ENCODE measurements at regions not wholly inside any gene's neighbourhood (a gene's known extent, or its start where the extent isn't known, plus 50 kb on each side); places are given as distances from the start of the nearest gene placed in this dataset.

- no peak for FAIRE-seq
- no peak for TF ChIP-seq RNF2 (IDR thresholded peaks at IDR 0.05; ENCODE audit: borderline replicate concordance, low read depth, low read length, missing control alignments, poor library complexity, severe bottlenecking)
- no peak for TF ChIP-seq CHD2 (IDR thresholded peaks at IDR 0.05; ENCODE audit: low read length)
- TF ChIP-seq POLR2A (IDR thresholded peaks at IDR 0.05; ENCODE audit: control extremely low read depth in 1 of 2, low read depth in 2 of 2, low read length in 2 of 2): no peak
- TF ChIP-seq POLR2AphosphoS5 (IDR thresholded peaks at IDR 0.05; ENCODE audit: low read depth, low read length): no peak
- TF ChIP-seq HDAC2 (IDR thresholded peaks at IDR 0.05; ENCODE audit: borderline replicate concordance in 1 of 2, low read depth in 2 of 2, low read length in 2 of 2): no peak
- TF ChIP-seq EGR1 (IDR thresholded peaks at IDR 0.05; ENCODE audit: borderline replicate concordance, low read depth, low read length): no peak
- no peak for TF ChIP-seq SUZ12 (IDR thresholded peaks at IDR 0.05; ENCODE audit: low read length)
- no peak for TF ChIP-seq KDM5A (IDR thresholded peaks at IDR 0.05; ENCODE audit: low read length)
- no peak for TF ChIP-seq JUN (IDR thresholded peaks at IDR 0.05; ENCODE audit: low read depth, low read length)
- TF ChIP-seq BCL11A (IDR thresholded peaks at IDR 0.05; ENCODE audit: low read depth in 2 of 2, low read length in 2 of 2): no peak
- H2AFZ ChIP-seq (ENCODE audit: low read length): no peak overlapping the region
These were observed 78.3 kb upstream of the RGMA start for GRCh38 chr15:93167291-93167690.

More at GRCh38 chr15:93167291-93167690, 78.3 kb upstream of the RGMA start:
- H3K4me1 ChIP-seq (replicated peaks in 1 of 4; ENCODE audit: control insufficient read depth in 3 of 4, insufficient read depth in 4 of 4, low read length in 3 of 4): no peaks in the 10 kb centered on the region
- no peak overlapping the region for H3K4me2 ChIP-seq (ENCODE audit: insufficient read depth in 1 of 2, low read depth in 2 of 2, low read length in 2 of 2)
- H2BK12ac ChIP-seq (ENCODE audit: low read depth, low read length): no peak overlapping the region; the same call in 1 of the 2 replicates
- ChIA-PET POLR2A (ENCODE audit: partially characterized antibody) (no interaction called here), CTCF (ENCODE audit: partially characterized antibody) (interaction anchor here (0.6 to 1.3 kb wide), 4 partner anchors 77 to 337 kb away, joined by 3 to 4 read pairs (median 4); no protein-coding TSS in a partner anchor)
- H3K56ac ChIP-seq (replicated peaks; ENCODE audit: insufficient read length, low read depth, low read length): no peak overlapping the region
- H3K9ac ChIP-seq (replicated peaks in 1 of 4; ENCODE audit: extremely low read depth in 1 of 4, low read depth in 3 of 4, low read length in 3 of 4): no peak overlapping the region
- no peak overlapping the region for H4K91ac ChIP-seq (replicated peaks; ENCODE audit: insufficient read length, low read length)
- no peak overlapping the region for H2BK5ac ChIP-seq (ENCODE audit: low read depth, low read length)
- H3K36me3 ChIP-seq (ENCODE audit: control insufficient read depth in 2 of 4, insufficient read depth in 4 of 4, low read length in 3 of 4): no peaks in the 10 kb centered on the region
- no peak overlapping the region for H3K14ac ChIP-seq (ENCODE audit: insufficient read length)
- H2BK120ac ChIP-seq (replicated peaks; ENCODE audit: low read depth, low read length): no peak overlapping the region
- H3K18ac ChIP-seq (ENCODE audit: extremely low read depth, low read length): no peak overlapping the region
- no peak for DNase-seq (ENCODE audit: low read depth in 1 of 2, low spot score in 2 of 2)
- H3K23ac ChIP-seq (ENCODE audit: insufficient read length): no peak overlapping the region
- no peak overlapping the region for H3K4me3 ChIP-seq (ENCODE audit: extremely low read depth in 1 of 4, insufficient read depth in 2 of 4, low read depth in 3 of 4, low read length in 4 of 4)
- H4K20me1 ChIP-seq (replicated peaks in 1 of 2; ENCODE audit: control insufficient read depth in 1 of 2, insufficient read depth in 2 of 2, low read length in 2 of 2): no peaks in the 10 kb centered on the region
- H3K4ac ChIP-seq (replicated peaks; ENCODE audit: insufficient read length, low read depth, low read length): no peak overlapping the region
- no peak overlapping the region for H4K8ac ChIP-seq (ENCODE audit: extremely low read depth, insufficient read depth, low read length)
- no peak overlapping the region for H2BK15ac ChIP-seq (ENCODE audit: low read length)
- no peak overlapping the region for H3K27ac ChIP-seq (ENCODE audit: low read depth, low read length)
- no peaks in the 10 kb centered on the region for H3K23me2 ChIP-seq (ENCODE audit: low read depth, low read length)
- no peaks in the 10 kb centered on the region for H3K79me2 ChIP-seq (ENCODE audit: control insufficient read depth in 1 of 2, insufficient read depth in 2 of 2, low read length in 2 of 2)
- H3K9me3 ChIP-seq (ENCODE audit: insufficient read depth in 2 of 2, low read depth in 1 of 2, low read length in 1 of 2): no peaks in the 10 kb centered on the region
- no peak overlapping the region for H2BK20ac ChIP-seq (ENCODE audit: low read length)
- no peaks in the 10 kb centered on the region for H3K27me3 ChIP-seq (replicated peaks in 1 of 4; ENCODE audit: control insufficient read depth in 3 of 4, extremely low read depth in 1 of 4, insufficient read depth in 3 of 4, low read length in 3 of 4)
- H4K5ac ChIP-seq (ENCODE audit: insufficient read length, low read depth, low read length): no peak overlapping the region
- WGBS, 2 experiments (ENCODE audit: extremely low coverage in 1 of 2, insufficient coverage in 1 of 2, insufficient read length in 1 of 2, insufficient replicate concordance in 2 of 2, low coverage in 1 of 2, low lambda C conversion rate in 2 of 2, missing lambda C conversion rate in 1 of 2): 66% methylated on average over 3 of the region's 4 CpGs; no CpG with 5 or more reads in 1 of the 2 experiments
- no peak overlapping the region for H2AK5ac ChIP-seq (ENCODE audit: low read depth, low read length)
- H3K79me1 ChIP-seq (ENCODE audit: low read depth, low read length): no peaks in the 10 kb centered on the region

Data from H1 (cell line).